NCI-H82 (cell line): ENCODE measurements at regions not wholly inside any gene's neighbourhood (a gene's known extent, or its start where the extent isn't known, plus 50 kb on each side); places are given as distances from the start of the nearest gene placed in this dataset.
A peak's percentile ranks its signal among the peaks of the same experiment; 100 is the strongest.
"Not testable (repeated sequence)": the region's sequence is repeated elsewhere in the genome, so short reads cannot be mapped to it uniquely, and the experiment has no call there.

Source experiments
- DNase-seq: peaks from one replicate; lab custom pipeline; 2025; lab: John Stamatoyannopoulos, UW

DNA sequence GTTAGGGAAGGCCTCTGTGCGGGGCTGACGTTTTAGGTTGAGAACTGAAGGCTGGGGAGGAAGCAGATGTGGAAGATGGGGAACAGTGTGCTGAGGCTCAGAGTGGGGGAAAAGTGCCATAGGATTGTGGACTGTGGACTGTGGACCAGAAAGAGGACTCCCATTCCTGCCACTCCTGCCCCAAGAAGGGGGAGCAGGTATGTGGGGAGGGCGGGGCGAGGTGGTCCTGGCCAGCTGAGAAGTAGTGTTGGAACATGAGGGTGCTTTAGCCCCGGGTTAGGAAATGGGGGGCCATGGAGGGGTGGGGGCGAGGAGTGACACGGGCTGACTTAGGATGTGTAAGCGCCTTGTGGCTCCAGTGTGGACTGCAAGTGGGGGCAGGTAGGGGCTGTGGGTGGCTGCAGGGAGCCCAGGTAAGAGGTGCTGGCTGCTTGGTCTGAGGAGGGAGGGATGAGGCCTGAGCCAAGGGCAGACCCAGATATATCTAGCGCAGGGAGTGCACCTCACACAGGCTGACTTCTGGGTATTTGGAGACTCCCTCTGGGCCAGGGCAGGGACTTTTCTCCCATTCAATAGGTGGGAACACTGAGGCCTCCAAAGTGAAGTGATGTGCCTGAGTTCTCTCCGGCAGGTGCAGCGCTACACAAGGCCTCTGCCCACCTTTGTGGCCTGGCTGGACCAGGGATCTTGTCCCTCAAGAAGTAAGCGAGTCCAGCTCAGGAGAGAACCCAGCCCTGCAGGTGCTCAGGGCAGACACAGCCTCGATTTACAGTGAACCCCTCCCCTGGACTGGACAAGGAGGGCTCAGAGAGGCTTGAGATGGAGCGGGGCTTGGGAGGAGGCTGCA is 76.6 kb upstream of the TOX2 start:
- no peak for DNase-seq

DNA sequence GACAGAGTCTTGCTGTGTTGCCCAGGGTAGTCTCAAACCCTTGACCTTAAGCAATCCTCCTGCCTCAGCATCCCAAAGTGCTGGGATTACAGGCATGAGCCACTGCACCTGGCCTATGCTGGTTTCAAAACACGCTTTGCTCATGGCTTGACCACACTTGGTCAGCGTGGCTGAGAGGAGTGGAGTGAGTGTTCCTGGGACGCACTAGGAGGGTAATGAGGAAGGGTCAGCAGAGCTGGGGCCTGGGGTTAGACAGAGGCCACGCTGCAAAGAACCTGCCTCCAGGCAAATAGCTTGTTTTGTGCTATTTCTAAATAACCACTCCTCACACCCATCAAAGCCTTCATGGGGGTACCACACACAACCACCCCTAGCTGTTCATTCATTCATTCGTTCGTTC is 77.9 kb upstream of the TOX2 start:
- DNase-seq: no peak

DNA sequence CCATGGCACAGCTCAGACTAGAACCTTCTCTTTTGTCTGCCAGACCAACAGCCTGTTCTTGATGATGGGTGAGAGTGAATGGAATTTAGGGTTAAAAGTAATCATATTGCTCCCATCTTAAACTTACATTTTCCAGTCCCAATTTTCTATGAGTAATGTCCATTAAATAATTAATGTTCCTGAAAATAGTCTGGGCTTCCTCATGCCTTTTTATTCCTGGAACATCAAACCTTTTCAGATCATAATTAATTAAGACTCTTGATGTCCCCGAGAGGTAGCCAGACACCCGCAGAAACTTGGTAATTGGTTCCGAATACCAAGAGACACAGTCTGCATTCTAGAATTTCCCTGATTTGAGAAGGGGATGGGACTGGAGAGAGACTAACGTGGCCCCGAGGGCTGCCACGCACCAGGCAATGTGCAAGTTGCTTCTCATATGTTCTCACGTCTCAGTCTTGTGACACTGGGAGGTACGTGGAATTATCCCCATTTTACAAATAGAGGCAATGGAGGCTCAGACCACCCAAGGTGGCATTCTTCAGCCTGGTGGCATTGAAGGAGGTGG is 78.6 kb upstream of the TOX2 start:
- no peak for DNase-seq

DNA sequence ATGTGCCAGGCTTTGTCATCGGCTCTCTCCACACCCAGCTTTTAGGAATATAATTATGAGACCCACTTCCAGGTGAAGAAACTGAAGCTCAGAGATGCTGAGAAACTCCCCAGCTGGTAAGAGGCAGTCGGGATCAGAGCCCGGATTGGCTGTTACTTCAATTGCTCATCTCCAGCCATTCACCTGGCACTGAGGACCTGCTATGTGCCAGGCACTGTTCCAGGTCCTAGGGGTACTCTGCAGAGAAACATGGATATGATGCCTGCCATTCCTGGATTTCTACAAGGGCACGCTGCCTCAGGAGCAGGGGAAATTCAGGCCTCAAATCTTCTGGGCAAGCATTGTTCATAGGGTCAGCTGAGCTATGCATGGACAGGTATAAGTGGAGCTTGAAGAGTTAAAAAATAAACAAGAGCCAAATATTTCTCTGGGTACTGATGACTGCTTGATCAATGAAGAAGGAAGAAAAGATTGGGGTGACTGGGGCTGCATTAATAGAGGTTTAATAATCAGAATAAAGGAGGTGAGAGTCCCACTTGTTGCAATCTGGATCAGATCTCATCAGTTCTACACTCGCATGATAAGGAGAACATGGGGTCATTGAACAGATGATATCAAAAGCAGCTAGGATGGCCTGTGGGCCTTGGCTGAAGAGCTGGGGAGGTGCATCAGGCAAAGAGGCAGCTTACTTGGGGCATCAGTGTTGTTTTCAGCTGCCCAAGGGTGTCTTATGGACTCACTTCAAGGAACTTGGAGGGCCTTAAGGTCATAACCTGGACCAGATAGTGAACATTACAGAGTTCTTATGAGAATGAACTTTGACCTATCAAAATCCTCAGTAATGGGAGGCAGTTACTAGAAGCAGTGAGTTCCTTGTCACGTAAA is 80.9 kb upstream of the TOX2 start:
- DNase-seq: no peak

DNA sequence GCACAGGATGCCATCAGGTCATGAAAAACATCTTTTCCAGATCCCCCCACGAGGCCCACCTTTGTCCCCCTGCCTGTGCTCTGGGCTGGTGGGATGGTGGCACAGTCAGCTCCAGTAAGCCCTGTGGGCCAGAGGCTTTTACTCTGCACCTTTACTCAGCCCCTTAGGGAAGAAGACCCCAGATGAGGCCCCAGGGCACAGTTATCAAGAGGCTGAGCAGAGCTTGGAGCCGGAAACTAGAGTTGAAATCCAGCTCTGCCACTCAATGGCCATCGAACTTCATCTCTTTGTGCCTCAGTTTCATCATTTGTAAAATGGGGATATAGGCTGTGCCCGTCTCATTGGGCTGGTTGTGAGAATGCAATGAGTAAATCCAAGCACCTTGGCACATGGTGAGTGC is 81.7 kb upstream of the TOX2 start:
- DNase-seq: no peak

DNA sequence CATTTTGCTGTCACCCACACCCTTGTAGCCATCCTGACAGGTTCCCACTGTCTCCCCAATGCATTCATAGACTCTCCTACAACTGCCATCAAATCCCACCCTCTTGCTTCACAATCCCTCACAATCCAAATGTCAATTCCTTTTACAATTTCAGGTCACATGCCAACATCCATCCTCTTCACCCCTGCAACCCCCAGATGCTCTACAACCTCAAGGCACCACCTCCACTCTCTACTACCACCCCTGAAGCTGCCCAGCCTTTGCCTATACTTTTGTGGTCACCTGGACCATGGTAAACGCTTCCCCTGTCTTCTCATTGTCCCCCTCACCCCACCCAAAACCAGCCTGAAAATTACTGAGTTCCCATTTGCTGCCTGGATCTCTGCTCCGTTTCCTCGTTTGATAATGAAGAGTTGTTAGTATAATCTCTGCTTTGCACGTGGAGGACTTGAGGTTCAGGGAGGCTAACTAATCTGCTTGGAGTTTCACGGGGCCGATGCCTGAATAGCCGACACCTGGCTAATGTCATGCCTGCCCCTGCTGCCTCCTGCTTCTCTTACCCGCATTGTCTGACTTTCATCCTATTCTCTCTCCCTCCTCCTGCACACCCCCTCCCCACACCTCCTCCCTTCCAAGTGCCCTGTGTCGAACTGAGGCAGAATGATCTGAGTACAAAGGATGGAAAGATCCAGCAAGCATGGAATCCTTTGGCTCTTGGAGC is 82.4 kb upstream of the TOX2 start:
- DNase-seq: no peak

DNA sequence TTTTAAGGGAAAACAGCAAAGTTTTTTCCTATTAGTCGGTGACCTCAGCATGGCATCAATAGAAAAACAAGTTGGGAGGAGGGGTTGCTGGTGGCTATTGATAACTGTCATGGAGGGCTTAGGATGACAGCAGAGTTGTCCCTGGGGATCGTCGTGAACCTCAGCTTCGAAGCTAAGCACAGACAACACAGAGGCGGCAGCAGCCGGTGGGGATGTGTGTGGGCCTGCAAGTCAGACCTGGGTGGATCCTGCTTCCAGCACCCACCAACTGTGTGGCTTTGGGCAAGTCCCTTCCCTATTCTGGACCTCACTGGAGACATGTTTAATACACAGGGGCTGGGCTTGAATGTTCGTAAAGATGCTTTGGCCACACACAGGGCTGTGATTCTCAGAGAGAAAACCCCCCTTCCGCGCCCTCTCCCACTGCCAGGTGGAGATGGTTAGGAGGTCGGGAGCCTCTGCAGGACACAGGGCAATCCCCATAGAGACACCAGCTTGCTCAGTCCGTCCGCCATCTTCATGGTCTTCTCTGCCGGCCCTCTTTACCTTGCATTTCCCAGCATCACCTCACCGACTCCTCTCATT is 83.1 kb upstream of the TOX2 start:
- no peak for DNase-seq

DNA sequence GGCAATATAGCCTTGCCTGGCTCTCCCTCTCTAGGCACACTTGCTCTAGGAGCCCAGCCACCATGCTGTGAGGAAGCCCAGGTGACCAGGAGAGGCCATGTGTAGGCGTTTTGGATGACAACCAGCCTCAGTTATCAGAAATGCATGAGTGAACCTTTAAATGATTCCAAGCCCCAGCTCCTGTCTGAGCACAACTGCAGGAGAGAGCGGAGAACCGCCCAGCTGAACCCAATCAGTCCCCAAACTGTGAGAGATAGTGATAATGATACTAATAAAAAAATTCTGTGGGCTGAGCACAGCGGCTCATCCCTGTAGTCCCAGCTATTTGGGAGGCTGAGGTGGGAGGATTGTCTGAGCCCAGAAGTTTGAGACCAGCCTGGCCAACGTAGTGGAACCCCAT is 83.8 kb upstream of the TOX2 start:
- no peak for DNase-seq

DNA sequence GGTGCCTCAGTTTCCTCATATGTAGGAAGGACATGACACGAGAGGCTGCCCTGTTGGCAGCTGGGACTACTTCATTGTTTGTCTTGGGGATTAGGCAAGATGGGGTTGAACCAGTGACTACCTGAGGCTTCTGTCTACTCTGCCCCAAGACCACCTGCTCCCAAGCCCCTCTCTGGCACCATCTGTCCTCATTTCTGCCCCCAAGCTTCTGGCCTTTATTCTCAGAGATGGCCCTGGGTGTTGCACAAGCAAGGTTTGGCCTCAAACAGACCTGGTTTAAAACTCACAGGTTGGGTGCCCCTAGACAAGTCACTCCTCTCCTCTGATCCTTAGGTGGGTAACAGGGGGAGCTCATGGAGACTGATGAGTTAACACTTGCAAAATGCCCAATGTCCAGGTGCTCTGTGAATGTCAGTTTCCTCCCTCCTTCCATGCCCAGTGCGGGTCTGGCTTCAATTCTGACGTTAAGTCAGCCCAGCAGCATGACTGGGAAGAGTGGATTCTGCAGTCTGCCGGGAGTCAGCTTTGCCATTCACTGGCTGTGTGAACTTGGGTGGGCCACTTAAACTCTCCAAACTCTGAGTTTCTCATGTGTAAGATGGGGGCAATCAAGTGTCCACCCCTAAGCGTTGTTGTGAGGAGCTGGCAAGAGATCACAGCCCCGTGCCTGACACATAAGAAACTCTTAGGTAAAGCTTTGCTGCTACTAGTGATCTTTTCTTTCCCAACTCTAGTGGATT is 84.5 kb upstream of the TOX2 start:
- no peak for DNase-seq

DNA sequence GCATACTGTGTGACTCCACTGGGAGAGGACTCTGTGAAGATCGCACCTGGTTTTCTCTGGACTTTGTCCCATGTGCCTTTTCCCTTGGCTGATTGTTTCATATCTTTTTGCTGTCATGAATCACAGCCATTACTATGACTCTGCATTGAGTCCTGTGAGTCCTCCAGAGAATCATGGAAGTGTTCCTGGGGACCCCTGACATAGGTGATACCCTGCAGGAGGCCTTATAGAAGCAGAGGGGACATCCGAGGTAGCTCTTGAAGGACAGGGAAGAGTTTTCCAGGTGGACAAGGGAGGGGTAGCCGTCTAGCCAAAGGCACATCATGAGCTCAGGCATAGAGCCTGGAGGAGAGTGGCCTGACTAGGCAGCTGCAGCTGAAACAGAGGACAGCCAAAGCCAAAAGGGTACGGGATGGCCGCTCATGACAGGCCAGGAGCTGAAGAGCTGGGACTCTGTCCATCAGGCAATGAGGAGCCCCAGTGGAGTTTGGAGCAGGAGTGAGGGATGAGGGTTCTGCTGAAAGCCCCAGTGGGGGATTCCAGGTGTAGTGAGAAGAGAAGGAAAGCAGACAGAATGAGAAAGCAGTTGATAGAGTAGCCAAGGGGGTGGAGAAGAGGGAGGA is 86.6 kb upstream of the TOX2 start:
- no peak for DNase-seq

DNA sequence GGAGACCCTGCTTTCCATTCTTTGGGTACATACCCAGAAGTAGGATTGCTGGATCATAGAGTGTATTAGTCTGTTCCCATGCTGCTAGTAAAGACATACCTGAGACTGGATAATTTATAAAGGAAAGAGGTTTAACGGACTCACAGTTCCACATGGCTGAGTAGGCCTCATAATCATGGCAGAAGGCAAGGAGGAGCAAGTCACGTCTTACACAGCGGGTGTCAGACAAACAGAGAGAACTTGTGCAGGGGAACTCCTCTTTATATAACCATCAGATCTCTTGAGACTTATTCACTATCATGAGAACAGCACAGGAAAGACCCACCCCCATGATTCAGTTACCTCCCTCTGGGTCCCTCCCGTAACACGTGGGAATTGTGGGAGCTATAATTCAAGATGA is 87.7 kb upstream of the TOX2 start:
- not testable (repeated sequence) for DNase-seq

DNA sequence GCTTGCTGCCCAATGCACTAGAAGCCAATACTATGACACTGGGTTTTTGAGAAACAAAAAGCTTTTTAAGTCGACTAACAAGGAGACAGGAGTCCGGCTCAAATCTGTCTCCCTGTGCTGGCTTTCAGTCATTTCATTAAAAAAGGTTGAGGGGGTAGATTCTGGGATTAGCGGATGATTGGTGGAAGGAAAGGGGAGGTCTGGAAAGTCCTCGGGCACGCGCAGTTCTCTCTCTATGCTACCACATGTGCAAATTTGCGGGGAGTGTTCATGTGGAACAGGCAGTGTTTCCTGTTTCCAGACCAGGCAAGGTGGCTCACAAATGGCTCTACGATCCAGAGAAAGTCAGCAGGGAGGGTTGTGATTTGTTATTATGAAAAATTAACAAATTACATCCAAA is 89.1 kb upstream of the TOX2 start:
- no peak for DNase-seq

DNA sequence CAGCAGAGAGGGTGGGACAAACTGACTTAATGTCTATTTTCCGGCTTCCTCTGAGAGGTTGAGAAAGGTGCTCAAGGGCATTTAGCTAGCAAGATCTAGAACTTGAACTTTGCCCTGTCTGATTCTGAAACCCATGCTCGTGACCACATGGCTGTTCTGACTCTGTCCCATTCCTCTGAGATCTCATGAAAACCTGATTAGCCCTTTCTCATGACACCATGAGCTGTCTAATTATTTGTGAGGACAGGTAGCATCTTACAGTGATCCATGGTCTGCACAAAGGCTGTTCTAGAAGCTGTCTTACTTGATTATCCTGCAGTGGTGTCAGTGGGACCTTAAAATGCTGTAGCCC is 89.6 kb upstream of the TOX2 start:
- DNase-seq: no peak

DNA sequence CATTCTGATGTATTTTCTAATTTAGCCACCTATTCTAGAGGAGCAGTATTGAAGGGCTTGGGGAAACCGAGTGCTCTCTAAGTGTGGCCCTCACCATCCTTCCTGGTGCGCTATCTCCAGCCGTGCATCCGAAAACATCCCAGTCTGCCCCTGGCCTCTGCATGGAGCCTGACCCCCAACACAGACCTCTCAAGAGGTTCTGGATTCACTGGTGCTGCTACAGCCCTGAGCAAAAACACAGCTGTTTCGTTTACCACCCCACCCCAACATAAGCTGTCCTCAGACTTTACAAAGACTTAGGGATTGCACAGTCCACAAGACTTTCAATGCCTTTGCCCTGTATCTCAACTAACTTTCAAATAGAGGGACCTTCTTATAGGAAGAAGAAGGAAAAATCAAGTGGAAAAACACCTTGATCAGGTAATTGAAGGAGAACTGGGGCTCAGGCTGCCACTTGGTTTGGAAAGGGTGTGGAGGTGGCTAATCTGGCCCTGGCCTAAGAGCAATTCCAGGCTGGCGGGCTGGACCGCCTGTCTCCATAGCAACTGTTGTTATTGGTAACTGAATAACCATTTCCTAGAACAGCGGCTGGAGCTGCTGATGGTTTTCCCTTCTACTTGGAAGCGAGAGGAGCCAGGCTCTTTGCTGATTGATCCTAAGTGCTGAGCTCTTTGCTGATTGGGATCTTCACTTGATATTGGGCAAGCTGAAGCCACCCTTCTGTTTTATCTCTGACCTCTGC is 90.2 kb upstream of the TOX2 start:
- peak; percentile 5 for DNase-seq

DNA sequence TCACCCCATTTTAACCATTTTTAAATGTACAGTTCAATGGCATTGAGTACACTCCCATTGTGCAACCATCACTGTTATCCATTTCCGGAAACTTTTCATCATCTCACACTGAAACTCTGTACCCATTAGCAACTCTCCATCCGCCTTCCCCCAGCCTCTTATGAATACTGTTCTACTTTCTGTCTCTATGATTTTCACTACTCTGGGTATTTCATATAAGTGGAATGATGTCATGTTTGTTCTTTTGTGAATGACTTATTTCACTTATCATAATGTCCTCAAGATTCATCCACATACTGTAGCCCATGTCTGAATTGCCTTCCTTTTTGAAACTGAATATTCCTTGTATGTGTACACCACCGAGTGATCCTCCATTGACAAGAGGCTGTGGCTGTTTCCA is 92.9 kb upstream of the TOX2 start:
- no peak for DNase-seq

DNA sequence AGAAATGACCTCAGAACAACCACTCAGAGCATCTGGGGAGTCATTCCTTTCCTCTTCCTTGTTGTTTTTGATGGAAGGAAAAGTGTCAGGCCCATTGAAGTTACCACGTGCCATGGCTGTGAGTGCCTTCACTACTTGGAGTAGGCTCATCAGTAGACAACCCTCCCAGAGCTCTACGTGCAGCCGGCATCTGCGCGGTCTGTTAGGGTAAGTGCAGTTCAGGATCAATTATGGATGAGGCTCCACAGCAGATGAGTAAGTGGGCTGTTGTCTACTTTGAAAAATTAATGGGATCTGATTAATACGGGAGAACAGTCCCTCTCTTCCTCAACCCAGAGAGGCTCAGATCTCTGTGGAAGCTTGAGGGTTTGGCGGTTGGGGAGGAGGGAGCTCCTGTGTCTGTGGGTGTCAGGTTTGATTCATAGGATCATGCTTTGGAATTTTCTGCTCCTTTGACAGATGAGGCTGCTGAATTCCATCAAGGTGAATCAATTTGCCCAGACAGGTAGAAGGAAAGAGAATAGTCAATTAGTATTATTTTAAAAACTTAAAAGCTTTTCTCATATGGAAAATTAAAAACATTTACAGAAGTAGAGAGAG is 93.8 kb upstream of the TOX2 start:
- no peak for DNase-seq

DNA sequence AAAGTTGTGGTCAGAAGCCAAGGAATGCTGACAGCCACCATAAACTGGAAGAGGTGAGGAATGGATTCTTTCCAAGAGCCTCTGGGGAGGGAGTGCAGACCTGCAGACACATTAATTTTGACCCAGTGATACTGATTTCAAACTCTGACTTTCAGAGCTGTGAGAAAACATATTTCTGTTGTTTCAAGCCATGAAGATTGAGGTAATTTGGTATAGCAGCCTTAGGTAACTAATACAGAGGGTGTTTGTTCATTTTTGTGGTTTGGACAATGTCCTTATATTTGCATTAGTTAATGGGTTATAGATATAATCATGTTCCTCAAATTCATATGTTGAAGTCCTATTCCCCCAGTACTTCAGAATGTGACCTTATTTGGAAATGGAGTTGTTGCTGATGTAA is 85.4 kb upstream of the GTSF1L start:
- no peak for DNase-seq

DNA sequence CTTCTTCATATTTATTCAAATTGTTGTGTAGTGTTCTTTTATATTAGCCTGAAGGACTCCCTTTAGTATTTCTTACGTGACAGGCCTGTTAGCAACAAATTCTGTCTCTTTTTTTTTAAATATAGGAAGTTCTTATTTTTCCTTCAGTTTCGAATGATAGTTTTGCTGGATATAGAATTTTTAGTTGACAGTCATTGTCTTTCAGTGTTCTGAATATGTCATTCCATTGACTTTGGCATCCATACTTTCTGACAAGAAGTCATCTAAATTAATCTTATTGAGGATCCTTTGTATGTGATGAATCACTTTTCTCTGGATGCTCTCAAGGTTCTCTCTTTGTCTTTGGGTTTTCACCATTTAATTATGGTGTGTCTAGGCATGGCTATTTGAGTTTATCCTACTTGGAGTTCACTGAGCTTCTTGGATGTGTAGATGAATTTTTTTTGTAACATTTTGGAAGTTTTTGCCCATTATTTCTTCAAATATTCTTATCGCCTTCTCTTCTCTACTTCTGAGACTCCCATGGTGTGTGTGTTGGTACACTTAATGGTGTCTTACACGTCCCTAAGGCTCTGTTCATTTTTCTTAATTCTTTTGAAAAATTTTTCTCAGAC is 82.5 kb upstream of the GTSF1L start:
- DNase-seq: no peak

DNA sequence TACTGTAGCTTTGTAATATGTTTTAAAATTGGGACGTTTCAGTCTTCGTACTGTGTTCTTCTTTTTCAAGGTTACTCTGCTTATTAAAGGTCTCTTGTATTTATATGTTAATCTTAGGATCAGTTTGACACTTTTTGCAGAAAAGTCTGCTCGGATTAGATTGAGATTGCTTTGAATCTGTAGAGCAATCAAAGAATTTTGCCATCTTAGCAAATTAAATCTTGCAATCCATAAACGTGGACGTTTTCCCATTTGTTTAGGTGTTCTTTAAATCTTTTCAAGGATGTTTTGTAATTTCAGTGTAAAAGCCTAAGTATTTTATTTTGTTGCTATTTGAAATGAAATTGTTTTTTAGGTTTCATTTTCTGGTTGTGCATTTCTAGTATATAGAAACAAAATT is 78.0 kb upstream of the GTSF1L start:
- no peak for DNase-seq
